Mesothelial cell of epicardium (in vitro differentiated cells): ENCODE measurements at regions not wholly inside any gene's neighbourhood (a gene's known extent, or its start where the extent isn't known, plus 50 kb on each side); places are given as distances from the start of the nearest gene placed in this dataset.
"Not testable (repeated sequence)": the region's sequence is repeated elsewhere in the genome, so short reads cannot be mapped to it uniquely, and the experiment has no call there.

Experiments
- DNase-seq, 2 experiments: peaks; one replicate each; pipeline ENCODE4 v3.0.0; 2021; ENCODE audit warnings: low spot score in 2 of 2; ENCODE audit not compliant: unreplicated experiment in 2 of 2
- H3K27ac Mint-ChIP-seq: 2 replicates; pipeline ENCODE4 v1.8.0; 2021; ENCODE audit warnings: mixed read lengths
- H3K27me3 Mint-ChIP-seq: 2 replicates; pipeline ENCODE4 v1.8.0; 2021; ENCODE audit warnings: low read depth, mixed read lengths
- H3K36me3 Mint-ChIP-seq: 2 replicates; pipeline ENCODE4 v1.8.0; 2021; ENCODE audit warnings: mixed read lengths
- H3K4me1 Mint-ChIP-seq: 2 replicates; pipeline ENCODE4 v1.8.0; 2021; ENCODE audit warnings: mixed read lengths
- H3K4me3 Mint-ChIP-seq: 2 replicates; pipeline ENCODE4 v1.8.0; 2021; ENCODE audit warnings: mild to moderate bottlenecking, moderate library complexity, mixed read lengths
- H3K9me3 Mint-ChIP-seq: 2 replicates; pipeline ENCODE4 v1.8.0; 2021; ENCODE audit warnings: mixed read lengths
- TF ChIP-seq, protein P1 (sequence below): fragments of 200-600 bp; sonication (generic); IDR thresholded peaks from one replicate; pipeline ENCODE4 v1.5.0; 2021; ENCODE audit warnings: antibody characterized with exemption; ENCODE audit not compliant: unreplicated experiment

DNA sequence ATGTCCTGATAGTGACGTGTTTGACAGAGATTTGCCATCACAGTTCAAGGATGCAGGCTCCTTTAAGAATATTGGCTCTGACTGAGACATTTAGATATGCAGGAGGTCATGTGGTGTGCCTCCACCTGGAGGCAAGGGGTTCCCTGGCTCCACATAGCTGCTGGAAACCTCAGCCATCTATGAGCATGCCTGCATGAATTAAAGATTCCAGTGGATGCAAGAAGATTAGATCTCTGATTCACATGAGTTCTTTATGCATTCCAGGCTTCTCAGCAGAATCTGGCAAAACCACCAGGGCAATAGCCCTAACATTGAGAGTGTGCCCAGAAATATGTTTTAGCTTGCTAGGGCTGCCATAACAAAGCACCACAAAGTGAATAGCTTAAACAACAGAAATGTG lies 298.5 kb upstream of the AADAT start:
- Mint-ChIP-seq H3K36me3 (no peaks in the 10 kb centered on the region), H3K9me3 (peaks cover 16% of the 10 kb centered on the region), H3K4me1 (peaks cover 15% of the 10 kb centered on the region), H3K4me3 (no peak overlapping the region), H3K27me3 (no peaks in the 10 kb centered on the region), H3K27ac (no peak overlapping the region)
- TF ChIP-seq, protein P1, sequence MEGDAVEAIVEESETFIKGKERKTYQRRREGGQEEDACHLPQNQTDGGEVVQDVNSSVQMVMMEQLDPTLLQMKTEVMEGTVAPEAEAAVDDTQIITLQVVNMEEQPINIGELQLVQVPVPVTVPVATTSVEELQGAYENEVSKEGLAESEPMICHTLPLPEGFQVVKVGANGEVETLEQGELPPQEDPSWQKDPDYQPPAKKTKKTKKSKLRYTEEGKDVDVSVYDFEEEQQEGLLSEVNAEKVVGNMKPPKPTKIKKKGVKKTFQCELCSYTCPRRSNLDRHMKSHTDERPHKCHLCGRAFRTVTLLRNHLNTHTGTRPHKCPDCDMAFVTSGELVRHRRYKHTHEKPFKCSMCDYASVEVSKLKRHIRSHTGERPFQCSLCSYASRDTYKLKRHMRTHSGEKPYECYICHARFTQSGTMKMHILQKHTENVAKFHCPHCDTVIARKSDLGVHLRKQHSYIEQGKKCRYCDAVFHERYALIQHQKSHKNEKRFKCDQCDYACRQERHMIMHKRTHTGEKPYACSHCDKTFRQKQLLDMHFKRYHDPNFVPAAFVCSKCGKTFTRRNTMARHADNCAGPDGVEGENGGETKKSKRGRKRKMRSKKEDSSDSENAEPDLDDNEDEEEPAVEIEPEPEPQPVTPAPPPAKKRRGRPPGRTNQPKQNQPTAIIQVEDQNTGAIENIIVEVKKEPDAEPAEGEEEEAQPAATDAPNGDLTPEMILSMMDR = no peak
- DNase-seq = no peak

DNA sequence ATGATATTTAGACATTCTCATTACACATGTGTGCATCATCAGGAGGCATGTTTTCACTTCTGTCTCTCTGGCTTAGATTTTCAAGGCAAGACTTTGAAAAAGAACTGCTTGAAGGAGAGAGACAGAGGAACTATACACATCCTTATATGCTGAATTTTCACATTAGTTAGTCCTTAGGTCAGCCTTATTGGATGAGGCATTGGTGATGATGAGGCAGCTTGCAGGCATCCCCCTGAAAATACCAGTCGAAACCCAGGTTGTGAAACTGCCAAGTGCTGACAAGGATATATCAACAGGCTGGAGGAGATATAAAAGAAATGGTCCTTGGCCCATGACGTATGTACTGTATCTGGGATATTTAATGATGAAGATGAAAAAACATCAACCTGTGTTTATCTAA lies 297.2 kb upstream of the AADAT start:
- no peaks in the 10 kb centered on the region for H3K36me3 Mint-ChIP-seq
- DNase-seq = no peak
- peaks cover 15% of the 10 kb centered on the region for H3K4me1 Mint-ChIP-seq
- H3K4me3 Mint-ChIP-seq = no peak overlapping the region
- H3K9me3 Mint-ChIP-seq = peaks cover 21% of the 10 kb centered on the region
- TF ChIP-seq, protein P1 = no peak
- no peak overlapping the region for H3K27ac Mint-ChIP-seq
- H3K27me3 Mint-ChIP-seq = no peaks in the 10 kb centered on the region

DNA sequence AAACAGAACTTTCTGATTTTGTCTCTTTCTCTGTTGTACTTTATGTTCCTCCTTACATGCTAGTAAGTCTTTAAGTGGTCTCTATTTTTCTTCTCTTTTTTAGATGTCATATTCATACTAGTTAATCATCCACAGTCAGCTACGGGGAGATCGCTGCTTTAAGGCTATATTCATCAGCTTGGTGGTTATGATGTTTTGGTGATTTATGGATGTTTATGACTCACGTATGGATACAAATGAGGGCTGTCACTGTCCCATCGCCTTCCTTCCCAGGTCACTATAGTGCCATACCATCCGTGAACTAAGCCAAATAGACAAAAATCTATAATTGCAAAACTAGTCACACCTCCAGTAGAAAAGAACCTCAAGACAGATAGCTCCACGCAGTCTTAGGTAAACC lies 296.8 kb upstream of the AADAT start:
- no peak overlapping the region for H3K4me3 Mint-ChIP-seq
- TF ChIP-seq, protein P1 = no peak
- H3K4me1 Mint-ChIP-seq = peaks cover 15% of the 10 kb centered on the region
- H3K9me3 Mint-ChIP-seq = peaks cover 26% of the 10 kb centered on the region
- H3K36me3 Mint-ChIP-seq = no peaks in the 10 kb centered on the region
- no peaks in the 10 kb centered on the region for H3K27me3 Mint-ChIP-seq
- no peak for DNase-seq
- H3K27ac Mint-ChIP-seq = no peak overlapping the region

DNA sequence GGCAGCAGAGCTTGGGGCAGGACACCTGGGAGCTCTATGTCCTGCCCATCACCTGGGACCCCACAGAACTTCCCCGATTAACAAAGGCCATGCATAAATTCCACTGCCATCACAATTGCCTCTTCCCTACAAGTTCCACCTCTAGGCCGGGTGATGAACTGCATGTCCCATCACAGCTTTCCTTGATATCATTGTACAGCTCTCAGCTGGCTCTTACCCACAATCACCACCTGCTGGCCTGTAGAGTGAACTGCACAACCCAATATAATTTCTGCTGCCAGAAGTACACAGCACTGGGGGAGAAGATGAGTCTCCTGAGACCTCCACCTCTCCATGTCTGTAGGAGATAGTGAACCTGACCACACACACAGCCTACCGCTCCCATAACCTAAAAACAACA lies 285.0 kb upstream of the AADAT start:
- TF ChIP-seq, protein P1 = peak; percentile 51
- DNase-seq = no peak
- Mint-ChIP-seq H3K27me3 (no peaks in the 10 kb centered on the region), H3K4me3 (no peak overlapping the region), H3K9me3 (peaks cover 50% of the 10 kb centered on the region), H3K36me3 (peaks cover 2% of the 10 kb centered on the region), H3K27ac (no peak overlapping the region), H3K4me1 (no peaks in the 10 kb centered on the region)

DNA sequence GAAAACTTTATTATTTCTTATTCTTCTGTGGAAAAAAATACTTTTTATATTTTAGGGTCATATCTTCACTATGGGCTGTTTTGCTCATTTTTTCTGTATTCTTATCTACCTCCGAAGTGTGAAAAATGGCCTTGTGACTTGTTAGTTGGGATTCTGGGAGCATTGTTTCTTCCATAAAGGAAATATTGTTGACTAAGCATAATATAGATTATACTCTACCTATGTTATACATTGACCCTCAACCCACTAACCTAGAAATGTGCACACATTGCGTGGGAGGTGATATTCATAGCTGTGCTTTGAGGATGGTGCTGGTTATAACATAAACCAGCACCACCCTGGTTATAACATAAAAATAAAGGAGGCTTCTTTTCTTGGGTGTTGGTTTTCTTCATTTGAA lies 259.2 kb upstream of the AADAT start:
- Mint-ChIP-seq H3K4me1 (no peaks in the 10 kb centered on the region), H3K4me3 (no peak overlapping the region), H3K27ac (no peak overlapping the region), H3K27me3 (no peaks in the 10 kb centered on the region), H3K36me3 (no peaks in the 10 kb centered on the region), H3K9me3 (peaks cover 4% of the 10 kb centered on the region)
- TF ChIP-seq, protein P1 = no peak
- DNase-seq = no peak

DNA sequence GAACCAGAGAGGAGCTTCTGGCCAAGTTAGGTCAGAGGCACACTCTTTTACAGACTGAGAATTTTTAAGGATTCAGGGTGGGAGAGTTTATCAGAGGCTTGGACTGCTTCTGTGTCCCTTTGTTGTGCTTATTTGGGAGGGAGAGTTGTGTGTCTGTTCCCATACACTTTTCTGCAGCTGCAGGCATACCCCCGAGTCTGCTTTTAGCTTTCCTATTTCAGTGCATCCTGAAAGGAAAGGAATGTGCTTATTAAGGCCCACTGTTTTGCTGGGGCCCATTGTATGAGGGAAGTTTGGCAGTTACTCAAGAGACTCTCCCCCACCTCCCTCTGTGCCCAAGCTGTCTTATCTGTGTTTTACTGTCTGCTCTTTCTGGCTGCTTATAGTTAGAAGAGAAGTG lies 257.4 kb upstream of the AADAT start:
- H3K36me3 Mint-ChIP-seq, H3K4me1 Mint-ChIP-seq, H3K27ac Mint-ChIP-seq, H3K4me3 Mint-ChIP-seq, H3K27me3 Mint-ChIP-seq, H3K9me3 Mint-ChIP-seq, DNase-seq: not testable (repeated sequence)
